ENCODE measurements at regions not wholly inside any gene's neighbourhood (a gene's known extent, or its start where the extent isn't known, plus 50 kb on each side); places are given as distances from the start of the nearest gene placed in this dataset.
"Not testable (repeated sequence)": the region's sequence is repeated elsewhere in the genome, so short reads cannot be mapped to it uniquely, and the experiment has no call there.

- intact Hi-C loops (cut with micrococcal nuclease); H3K4me1 ChIP-seq (ENCODE audit: control insufficient read depth, extremely low read depth, insufficient read depth, low read length); FAIRE-seq; H3K4me3 ChIP-seq (replicated peaks in 1 of 3; ENCODE audit: insufficient read depth in 1 of 3, low read depth in 1 of 3, low read length in 3 of 3); H3K9ac ChIP-seq (replicated peaks; ENCODE audit: extremely low read depth, insufficient read depth, low read length); DNase-seq (ENCODE audit: low read depth, low spot score); H3K36me3 ChIP-seq (ENCODE audit: control insufficient read depth in 2 of 2, extremely low read depth in 1 of 2, insufficient read depth in 2 of 2, low read length in 2 of 2); BruUV-seq (replicated peaks); H2AFZ ChIP-seq (ENCODE audit: low read depth, low read length); CTCF ChIA-PET; H3K9me1 ChIP-seq (replicated peaks; ENCODE audit: control insufficient read depth, extremely low read depth, insufficient read depth, low read length); POLR2A ChIA-PET; H3K4me2 ChIP-seq (ENCODE audit: insufficient read depth, low read length); H4K20me1 ChIP-seq (replicated peaks; ENCODE audit: control insufficient read depth, extremely low read depth, insufficient read depth, low read length); H3K27ac ChIP-seq (ENCODE audit: insufficient read depth, low read depth, low read length); H3K79me2 ChIP-seq (ENCODE audit: control insufficient read depth, insufficient read depth, low read length); H3K27me3 ChIP-seq (ENCODE audit: control insufficient read depth in 2 of 2, insufficient read depth in 2 of 2, low read length in 2 of 2); H3K9me3 ChIP-seq (replicated peaks; ENCODE audit: control insufficient read depth, insufficient read depth, low read length); dilution Hi-C loops (cut with MboI; ENCODE audit: extremely low pct_ligation_motif_present, low sequenced_read_pairs): not testable (repeated sequence)
Observed at GRCh38 chr21:35183389-35183788, 134.3 kb upstream of the RUNX1 start.

- Histone ChIP-seq H3K9me3 (replicated peaks; ENCODE audit: control insufficient read depth, insufficient read depth, low read length) (no peaks in the 10 kb centered on the region), H3K9ac (replicated peaks; ENCODE audit: extremely low read depth, insufficient read depth, low read length) (no peak overlapping the region), H4K20me1 (replicated peaks; ENCODE audit: control insufficient read depth, extremely low read depth, insufficient read depth, low read length) (no peaks in the 10 kb centered on the region), H2AFZ (ENCODE audit: low read depth, low read length) (no peak overlapping the region), H3K79me2 (ENCODE audit: control insufficient read depth, insufficient read depth, low read length) (no peaks in the 10 kb centered on the region), H3K4me2 (ENCODE audit: insufficient read depth, low read length) (no peak overlapping the region), H3K36me3 (ENCODE audit: control insufficient read depth in 2 of 2, extremely low read depth in 1 of 2, insufficient read depth in 2 of 2, low read length in 2 of 2) (no peaks in the 10 kb centered on the region), H3K27ac (ENCODE audit: insufficient read depth, low read depth, low read length) (no peak overlapping the region), H3K4me1 (ENCODE audit: control insufficient read depth, extremely low read depth, insufficient read depth, low read length) (no peaks in the 10 kb centered on the region), H3K9me1 (replicated peaks; ENCODE audit: control insufficient read depth, extremely low read depth, insufficient read depth, low read length) (no peaks in the 10 kb centered on the region), H3K27me3 (ENCODE audit: control insufficient read depth in 2 of 2, insufficient read depth in 2 of 2, low read length in 2 of 2) (peaks cover 0 to 2% of the 10 kb centered on the region in 2 experiments), H3K4me3 (replicated peaks in 1 of 3; ENCODE audit: insufficient read depth in 1 of 3, low read depth in 1 of 3, low read length in 3 of 3) (no peak overlapping the region)
- no peak for DNase-seq (ENCODE audit: low read depth, low spot score)
- intact Hi-C loops (cut with micrococcal nuclease), result no loop called here
- TF ChIP-seq FOS (IDR thresholded peaks at IDR 0.05; ENCODE audit: borderline replicate concordance, insufficient read depth, low read length) (peak; percentile 32), EZH2 (IDR thresholded peaks at IDR 0.05; ENCODE audit: borderline replicate concordance, low read depth, low read length, severe bottlenecking) (no peak)
- dilution Hi-C loops (cut with MboI; ENCODE audit: extremely low pct_ligation_motif_present, low sequenced_read_pairs), result no loop called here
- FAIRE-seq, result no peak
- BruUV-seq (replicated peaks), result no TSS peak
- ChIA-PET POLR2A (no interaction called here), CTCF (interaction anchor here (1.0 to 1.3 kb wide), 2 partner anchors 220 to 660 kb away, joined by 3 read pairs; no protein-coding TSS in a partner anchor)
Observed at GRCh38 chr21:35179990-35180540, 131.0 kb upstream of the RUNX1 start.

All from endothelial cell of umbilical vein (primary cell).